GM12801 (cell line): ENCODE measurements at regions not wholly inside any gene's neighbourhood (a gene's known extent, or its start where the extent isn't known, plus 50 kb on each side); places are given as distances from the start of the nearest gene placed in this dataset.

Experiments
- TF ChIP-seq, protein P1 (sequence below): IDR thresholded peaks from one replicate; pipeline ENCODE4 v1.5.1; 2011; ENCODE audit warnings: control low read depth; ENCODE audit not compliant: insufficient read length; ENCODE audit errors: extremely low read depth

DNA sequence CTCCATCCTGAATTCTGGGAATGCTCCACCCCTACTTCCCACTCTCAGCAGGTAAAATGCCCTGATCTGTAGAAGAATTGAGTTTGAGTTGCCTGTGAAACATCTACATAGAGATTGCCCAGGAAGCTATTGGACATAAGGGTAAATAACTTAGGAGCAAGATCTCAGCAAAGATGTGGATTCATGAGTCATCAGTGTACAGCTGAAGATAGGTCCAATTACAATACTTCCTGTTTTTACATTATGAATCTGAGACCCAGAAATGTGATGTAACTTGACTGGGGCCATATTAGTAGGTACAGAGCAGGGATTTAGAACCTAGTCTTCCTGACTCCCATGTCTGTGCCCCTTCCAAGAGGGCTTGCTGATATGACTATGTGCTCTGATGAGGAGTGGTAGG lies 79.4 kb upstream of the FNDC3A start:
- TF ChIP-seq, protein P1, sequence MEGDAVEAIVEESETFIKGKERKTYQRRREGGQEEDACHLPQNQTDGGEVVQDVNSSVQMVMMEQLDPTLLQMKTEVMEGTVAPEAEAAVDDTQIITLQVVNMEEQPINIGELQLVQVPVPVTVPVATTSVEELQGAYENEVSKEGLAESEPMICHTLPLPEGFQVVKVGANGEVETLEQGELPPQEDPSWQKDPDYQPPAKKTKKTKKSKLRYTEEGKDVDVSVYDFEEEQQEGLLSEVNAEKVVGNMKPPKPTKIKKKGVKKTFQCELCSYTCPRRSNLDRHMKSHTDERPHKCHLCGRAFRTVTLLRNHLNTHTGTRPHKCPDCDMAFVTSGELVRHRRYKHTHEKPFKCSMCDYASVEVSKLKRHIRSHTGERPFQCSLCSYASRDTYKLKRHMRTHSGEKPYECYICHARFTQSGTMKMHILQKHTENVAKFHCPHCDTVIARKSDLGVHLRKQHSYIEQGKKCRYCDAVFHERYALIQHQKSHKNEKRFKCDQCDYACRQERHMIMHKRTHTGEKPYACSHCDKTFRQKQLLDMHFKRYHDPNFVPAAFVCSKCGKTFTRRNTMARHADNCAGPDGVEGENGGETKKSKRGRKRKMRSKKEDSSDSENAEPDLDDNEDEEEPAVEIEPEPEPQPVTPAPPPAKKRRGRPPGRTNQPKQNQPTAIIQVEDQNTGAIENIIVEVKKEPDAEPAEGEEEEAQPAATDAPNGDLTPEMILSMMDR = no peak

DNA sequence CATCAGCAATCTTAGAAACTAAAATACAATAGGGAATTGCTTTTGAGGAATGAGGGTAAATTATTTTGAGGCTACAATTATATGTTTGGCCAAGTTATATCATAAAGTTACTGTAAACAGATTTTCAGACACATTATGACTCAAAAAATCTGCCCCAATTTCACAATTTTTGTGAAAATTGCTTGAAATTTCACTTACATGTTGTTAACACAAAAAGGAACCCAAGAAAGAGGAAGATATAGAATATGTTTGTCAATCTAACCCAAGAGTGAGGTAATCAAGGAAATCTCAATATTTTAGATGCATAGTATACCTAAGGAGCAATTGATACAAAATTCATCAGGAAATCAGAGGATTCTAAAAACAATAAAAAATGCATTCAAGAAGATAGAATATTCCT lies 73.9 kb upstream of the FNDC3A start:
- TF ChIP-seq, protein P1 = no peak

DNA sequence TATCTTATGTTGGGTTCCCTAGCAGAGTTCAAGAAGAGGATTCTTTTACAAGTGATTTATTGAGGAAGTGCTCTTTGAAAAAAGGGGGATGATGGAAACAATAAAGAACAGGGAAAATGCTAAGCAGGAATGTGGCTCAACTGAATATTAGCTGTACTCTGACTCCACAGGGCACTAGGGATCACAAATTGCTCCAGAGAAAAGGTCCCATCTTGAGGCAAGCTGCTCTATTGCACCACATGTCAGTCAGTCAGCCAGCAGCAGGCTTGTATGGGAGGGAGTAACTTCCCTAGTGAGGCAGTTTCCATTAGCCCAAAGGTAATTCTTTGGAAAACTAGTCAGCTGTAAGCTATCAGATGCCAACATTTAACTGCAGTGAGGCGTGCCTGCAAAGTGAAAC lies 73.3 kb upstream of the FNDC3A start:
- TF ChIP-seq, protein P1 = no peak

DNA sequence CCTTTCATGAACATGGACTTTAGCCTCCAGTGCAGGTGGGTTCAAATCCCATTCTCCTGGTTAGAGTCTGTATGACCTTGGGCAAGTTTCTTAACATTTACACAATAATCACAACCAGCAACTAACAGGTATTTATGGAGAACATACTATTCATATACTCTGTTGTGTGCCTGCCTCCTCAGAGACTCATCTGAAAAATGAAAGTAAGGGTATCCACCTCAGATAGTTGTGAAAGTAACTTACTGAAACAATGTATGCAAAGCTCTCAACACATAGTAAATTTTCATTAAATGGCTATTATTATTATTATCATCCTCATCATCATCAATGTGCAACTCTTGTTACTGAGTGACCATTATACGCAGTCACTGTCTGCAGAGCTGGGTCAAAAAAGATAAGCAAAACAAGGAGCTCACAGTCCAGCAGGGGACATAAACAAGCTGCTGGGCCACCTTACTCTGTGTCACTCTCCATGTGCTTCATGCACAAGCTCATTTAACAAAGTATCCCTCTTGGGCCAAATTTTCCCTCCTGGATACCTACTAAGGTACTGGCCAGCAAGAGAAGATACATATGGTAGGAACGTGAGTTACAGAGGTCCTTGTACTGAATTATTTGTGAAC lies 70.9 kb upstream of the FNDC3A start:
- TF ChIP-seq, protein P1 = no peak

DNA sequence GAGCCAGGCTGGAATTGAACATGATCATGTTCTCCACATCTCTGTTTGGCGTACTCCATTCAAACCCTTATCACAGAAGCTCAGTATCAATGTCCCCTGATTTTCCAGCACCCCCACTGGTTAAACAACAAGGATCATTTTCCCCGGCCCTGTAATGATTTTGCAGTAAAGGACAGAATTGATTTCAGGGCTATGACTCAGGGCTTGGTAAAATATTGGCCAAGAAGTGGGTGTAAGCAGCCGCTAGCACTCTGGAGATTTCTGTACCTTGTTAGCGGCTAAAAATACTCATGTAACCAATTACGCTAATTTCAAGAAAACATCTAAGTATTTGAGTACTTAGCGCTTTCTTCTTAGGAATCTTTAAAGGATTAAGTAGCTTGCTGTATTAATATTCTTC lies 69.5 kb upstream of the FNDC3A start:
- TF ChIP-seq, protein P1 = no peak

DNA sequence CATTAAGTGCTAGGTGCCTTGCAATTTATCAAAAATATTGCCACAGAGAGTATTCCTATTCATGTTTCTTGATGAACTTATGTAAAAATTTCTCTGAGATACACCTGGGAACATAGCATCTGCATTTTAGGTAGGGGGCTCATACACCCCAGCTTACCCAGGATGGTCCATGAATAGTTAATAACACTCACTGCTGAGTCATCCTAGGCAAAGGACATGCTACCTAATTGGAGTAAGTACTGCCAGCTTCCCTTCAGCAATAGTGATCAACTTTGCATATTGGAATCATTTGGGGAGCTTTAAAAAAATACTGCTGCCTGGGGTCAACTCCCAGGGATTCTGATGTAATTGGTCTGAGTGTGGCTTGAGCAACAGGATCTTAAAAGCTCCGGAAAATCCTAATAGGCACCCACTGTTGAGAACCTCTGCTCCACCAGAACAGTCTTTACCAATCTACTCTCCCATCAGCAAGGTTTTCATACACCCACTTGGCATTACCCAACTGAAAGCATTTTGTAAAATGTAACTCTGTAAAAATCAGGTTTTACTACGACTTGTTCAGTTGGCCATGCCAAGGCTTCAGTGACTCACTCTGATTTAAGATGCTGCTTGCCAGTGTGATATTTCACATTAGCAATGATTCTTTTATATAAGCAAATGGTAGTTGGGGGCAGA lies 67.2 kb upstream of the FNDC3A start:
- TF ChIP-seq, protein P1 = no peak

DNA sequence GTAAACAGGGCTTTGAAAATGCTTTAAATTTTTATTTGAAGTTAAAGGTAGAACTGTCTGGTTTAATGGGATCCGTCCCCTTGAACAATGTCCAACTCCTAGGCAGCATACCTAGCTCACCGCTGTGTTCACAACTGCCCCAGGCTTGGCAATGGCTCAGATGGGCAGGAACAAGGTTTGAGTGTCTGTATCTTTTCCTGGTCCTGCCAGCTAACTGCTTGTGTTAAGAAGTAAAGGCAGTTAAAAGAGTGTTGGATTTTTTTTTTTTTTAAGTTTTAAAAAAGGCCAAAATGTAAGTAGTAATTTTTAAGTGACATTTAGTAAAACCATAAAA lies 66.7 kb upstream of the FNDC3A start:
- TF ChIP-seq, protein P1 = no peak
